G401 (cell line): ENCODE measurements at regions not wholly inside any gene's neighbourhood (a gene's known extent, or its start where the extent isn't known, plus 50 kb on each side); places are given as distances from the start of the nearest gene placed in this dataset.
A peak's percentile ranks its signal among the peaks of the same experiment; 100 is the strongest.
"Not testable (repeated sequence)": the region's sequence is repeated elsewhere in the genome, so short reads cannot be mapped to it uniquely, and the experiment has no call there.

Experiments used
- DNase-seq: peaks from one replicate; pipeline ENCODE4 v3.0.0-alpha.2; 2015; ENCODE audit warnings: low spot score
- in situ Hi-C: cut with HindIII; loops from 2 replicates; pipeline ENCODE4 v1.10.0; 2016; ENCODE audit warnings: low sequenced_read_pairs, mixed read lengths

DNA sequence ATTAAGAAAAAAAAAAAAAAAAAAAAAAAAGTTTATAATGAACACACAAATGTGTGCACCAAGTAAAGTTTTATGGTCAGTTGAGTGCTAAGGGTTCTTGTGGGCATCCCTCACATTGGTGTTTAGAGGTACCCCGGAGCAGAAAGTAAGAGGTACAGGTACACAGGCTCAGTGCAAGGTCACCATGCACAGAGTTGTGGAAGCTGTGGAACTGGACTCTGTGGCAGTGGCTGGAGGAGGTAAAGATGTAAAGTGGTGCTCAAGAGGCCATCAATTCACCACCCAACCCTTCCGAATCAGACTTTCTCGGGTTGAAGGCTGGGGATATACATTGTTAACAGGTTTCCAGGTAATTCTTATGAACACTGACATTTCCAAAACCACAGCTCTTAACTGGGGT lies 83.6 kb upstream of the FOXN2 start:
- DNase-seq: no peak
- in situ Hi-C loops: no loop called here

- in situ Hi-C loops: no loop called here
- DNase-seq: no peak
Observed at GRCh38 chr2:48232351-48232750, 82.1 kb upstream of the FOXN2 start.

- in situ Hi-C loops: no loop called here
- DNase-seq: no peak
Observed at GRCh38 chr2:48233005-48233404, 81.5 kb upstream of the FOXN2 start.

DNA sequence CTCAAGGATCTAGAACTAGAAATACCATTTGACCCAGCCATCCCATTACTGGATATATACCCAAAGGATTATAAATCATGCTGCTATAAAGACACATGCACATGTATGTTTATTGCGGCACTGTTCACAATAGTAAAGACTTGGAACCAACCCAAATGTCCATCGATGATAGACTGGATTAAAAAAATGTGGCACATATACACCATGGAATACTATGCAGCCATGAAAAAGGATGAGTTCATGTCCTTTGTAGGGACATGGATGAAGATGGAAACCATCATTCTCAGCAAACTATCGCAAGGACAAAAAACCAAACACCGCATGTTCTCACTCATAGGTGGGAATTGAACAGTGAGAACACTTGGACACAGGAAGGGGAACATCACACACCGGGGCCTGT lies 80.7 kb upstream of the FOXN2 start:
- DNase-seq, in situ Hi-C loops: not testable (repeated sequence)

DNA sequence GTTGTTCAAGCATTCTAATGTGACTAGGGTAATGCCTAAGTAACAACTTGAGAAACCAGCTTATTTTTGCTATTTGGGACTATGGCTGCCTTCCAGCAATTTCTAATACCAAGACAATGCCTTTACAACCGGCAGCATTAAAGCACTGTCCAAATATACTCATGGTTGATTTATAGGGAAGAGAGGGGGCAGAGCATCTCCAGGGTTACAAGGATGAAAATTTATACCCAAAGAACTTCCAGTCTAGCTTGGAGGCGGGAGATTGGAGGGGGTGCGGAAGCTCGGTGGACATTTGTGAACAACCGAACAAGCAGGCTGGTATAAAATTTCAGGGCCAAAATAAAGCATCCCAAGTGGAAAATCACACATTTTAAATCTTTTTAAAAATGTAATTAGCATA lies 79.4 kb upstream of the FOXN2 start:
- in situ Hi-C loops: no loop called here
- DNase-seq: no peak

GRCh38 chr2:48238381-48238780 lies 76.1 kb upstream of the FOXN2 start:
- in situ Hi-C loops: no loop called here

DNA sequence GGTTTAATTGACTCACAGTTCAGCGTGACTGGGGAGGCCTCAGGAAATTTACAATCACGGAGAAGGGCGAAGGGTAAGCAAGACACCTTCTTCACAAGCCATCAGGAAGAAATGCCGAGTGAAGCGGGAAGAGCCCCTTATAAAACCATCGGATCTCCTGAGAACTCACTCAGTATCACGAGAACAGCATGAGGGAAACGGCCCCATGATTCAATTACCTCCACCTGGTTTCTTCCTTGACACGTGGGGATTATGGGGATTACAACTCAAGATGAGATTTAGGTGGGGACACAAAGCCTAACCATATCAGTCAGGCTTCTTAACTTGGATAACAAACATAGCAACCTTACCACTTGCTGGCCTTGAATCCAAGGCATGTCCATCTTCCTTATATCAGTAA lies 73.6 kb upstream of the FOXN2 start:
- DNase-seq: no peak
- in situ Hi-C loops: no loop called here

More at GRCh38 chr2:48238381-48238780, 76.1 kb upstream of the FOXN2 start:
- no peak for DNase-seq

DNA sequence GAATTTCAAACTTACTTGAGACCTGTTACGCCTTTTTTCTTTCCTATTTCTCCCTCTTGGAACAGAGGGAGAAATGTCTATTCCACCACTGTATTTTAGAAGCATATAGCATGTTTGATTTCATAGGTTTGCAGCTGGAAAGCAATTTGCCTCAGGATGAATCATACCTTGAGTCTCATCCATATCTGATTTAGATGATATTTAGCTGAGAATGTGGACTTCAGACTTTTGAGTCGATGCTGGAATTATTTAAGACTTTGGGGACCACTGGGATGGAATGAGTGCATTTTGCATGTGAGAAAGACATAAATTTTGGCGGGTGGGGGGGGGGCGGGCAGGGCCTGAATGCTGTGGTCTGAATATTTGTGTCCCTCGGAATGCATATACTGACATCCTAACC lies 67.3 kb upstream of the FOXN2 start:
- in situ Hi-C loops: no loop called here
- no peak for DNase-seq

DNA sequence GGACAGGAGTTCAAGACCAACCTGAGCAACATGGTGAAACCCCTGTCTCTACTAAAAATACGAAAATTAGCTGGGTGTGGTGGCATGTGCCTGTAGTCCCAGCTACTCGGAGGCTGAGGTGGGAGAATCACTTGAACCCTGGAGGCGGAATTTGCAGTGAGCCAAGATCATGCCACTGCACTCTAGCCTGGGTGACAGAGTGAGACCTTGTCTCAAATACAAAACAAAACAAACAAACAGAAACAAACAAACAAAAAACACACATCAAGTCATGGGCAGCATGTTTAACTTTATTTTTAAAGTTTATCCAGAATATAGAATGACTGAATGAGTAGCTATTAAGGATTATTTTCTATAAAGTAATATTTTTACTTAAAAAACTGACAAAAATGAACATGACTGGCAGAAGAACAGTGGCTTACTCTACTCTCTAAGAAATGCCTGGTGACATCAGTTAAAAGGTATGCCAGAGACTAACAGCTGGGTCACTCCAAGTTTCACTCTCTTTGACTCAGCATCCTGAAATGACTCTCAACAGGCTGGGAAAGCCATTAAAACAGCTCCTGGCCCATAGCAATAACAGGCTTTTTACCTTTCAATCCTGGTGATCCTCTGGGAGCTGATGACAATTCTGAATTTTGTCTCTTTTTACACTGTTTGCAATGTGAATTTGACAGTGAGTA lies 66.1 kb upstream of the FOXN2 start:
- DNase-seq: no peak

GRCh38 chr2:48249025-48249424 lies 65.5 kb upstream of the FOXN2 start:
- in situ Hi-C loops: no loop called here
- peak; percentile 98 for DNase-seq

More for the DNA sequence above, 66.1 kb upstream of the FOXN2 start:
- in situ Hi-C loops: no loop called here

DNA sequence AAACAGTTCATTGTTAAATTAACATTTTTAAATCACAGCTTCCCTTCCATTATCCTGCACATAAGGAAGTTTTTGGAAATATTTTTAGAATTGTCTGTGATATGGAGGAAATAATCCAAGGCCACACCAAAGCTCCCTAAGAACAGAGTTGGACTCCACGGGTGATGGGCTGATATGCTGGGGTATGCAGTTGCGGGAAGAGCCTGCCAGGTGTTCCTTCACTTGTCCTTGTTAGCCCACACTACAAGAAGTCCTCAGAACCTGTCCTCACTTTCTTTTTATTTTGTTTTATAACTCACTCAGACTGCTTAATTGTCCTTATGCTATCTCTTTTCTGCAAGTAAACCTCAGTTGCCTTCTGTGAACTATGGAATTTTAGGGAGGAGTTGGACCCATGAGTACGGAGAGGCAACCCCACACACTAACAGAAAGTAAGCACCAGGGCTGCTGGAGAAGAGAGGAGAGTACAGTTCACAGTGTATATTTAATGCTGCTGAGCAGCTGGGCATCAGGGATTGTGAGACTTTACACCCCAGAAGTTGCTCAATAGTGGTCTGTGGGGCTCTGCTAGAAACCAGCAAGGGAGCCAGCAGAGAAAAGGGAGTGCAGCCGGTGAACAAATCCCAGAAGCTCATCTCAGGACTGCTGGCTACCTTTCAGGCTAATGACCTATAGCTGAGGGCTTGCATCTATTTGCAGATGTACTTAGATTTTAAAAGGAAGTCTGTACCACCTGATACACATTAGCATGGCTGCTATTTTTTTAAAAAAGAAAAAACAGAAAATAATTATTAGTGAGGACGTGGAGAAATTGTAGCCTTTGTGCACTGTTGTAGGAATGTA lies 64.6 kb upstream of the FOXN2 start:
- in situ Hi-C loops: no loop called here
- peak; percentile 61 for DNase-seq

GRCh38 chr2:48250474-48250844 lies 64.0 kb upstream of the FOXN2 start:
- in situ Hi-C loops: no loop called here
- no peak for DNase-seq

DNA sequence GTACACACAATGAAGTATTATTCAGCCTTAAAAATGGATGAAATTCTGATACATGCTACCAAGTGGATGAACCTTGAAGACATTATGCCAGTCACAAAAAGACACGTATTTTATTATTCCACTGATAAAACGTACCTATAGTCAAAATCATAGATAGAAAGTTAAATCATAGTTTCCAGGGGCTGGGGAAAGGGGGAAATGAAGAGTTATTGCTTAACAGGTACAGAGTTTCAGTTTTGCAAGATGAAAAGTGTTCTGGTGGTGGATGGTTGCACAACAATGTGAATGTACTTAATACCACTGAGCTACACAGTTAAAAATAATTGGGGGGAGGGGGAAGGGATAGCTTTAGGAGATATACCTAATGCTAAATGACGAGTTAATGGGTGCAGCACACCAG lies 63.5 kb upstream of the FOXN2 start:
- no peak for DNase-seq
- in situ Hi-C loops: no loop called here

- no peak for DNase-seq
- in situ Hi-C loops: no loop called here
Observed at GRCh38 chr2:48251437-48252148, 62.9 kb upstream of the FOXN2 start.

- in situ Hi-C loops: no loop called here
- DNase-seq: no peak
Observed at GRCh38 chr2:48253301-48253700, 61.2 kb upstream of the FOXN2 start.

GRCh38 chr2:48254839-48255238 lies 59.6 kb upstream of the FOXN2 start:
- no peak for DNase-seq
- in situ Hi-C loops: no loop called here

DNA sequence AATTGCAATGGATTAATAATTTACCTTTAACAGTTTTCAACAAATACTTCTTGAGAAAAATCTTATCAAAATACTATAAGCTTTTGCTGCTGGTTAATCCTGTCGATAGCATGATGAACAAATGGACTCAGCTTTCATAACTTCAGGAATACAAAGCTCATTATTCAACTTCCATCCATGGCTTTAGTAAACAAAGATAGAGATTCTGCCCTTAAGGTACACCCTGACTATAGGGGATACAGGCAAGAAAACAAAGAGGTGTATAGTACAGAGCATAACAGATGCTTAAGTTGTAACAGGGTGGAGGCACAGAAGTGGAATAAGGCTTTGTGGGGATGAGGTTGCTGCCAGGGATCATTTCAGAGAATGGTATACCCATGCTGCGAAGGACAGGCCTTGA lies 57.0 kb upstream of the FOXN2 start:
- in situ Hi-C loops: no loop called here
- DNase-seq: no peak

- in situ Hi-C loops: no loop called here
- peak; percentile 79 for DNase-seq
Observed at GRCh38 chr2:48258481-48259149, 55.9 kb upstream of the FOXN2 start.

GRCh38 chr2:48259811-48260210 lies 54.7 kb upstream of the FOXN2 start:
- in situ Hi-C loops: no loop called here
- no peak for DNase-seq

DNA sequence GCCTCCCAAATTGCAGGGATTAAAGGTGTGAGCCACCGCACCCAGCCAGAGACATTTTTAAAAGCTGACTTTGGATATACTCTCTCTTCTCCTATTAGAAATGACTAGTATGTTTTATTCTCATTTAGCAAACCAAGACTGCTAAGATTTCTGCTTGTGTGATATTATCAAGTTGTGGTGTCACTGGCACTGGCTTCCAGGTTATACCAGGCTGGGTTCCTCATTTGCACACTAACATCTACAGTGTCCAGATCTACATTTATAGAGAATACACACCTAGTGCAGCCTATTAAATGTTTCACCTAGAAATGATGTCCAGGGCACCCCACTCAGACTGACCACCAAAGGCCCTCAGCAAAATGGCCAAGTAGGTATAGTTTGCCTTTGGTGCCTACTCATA lies 49.9 kb upstream of the FOXN2 start:
- no peak for DNase-seq
- in situ Hi-C loops: no loop called here
